HUDEP-2 (cell line): ENCODE measurements at regions not wholly inside any gene's neighbourhood (a gene's known extent, or its start where the extent isn't known, plus 50 kb on each side); places are given as distances from the start of the nearest gene placed in this dataset.
"Not testable (repeated sequence)": the region's sequence is repeated elsewhere in the genome, so short reads cannot be mapped to it uniquely, and the experiment has no call there.

Source experiments
- DNase-seq, 76 experiments: peaks; one replicate each; lab custom pipeline; 2025; ENCODE audit not compliant: unreplicated experiment in 76 of 76; lab: John Stamatoyannopoulos, UW

DNA sequence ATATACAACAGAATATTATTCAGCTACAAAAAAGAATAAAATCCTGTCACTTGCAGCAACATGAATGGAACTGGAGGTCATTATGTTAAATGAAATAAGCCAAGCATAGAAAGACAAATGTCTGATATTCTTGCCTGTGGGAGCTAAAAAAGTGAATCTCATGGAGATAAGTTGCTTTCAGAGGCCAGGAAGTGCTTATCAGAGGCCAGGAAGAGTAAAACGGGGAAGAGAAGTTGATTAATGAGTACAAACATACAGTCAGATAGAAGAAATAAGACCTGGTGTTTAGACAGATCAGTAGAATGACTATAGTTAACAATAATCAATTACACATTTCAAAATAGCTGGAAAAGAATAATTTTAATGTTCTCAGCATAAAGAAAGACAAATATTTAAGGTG, 54.4 kb upstream of the CPHXL start:
- no peak for DNase-seq

DNA sequence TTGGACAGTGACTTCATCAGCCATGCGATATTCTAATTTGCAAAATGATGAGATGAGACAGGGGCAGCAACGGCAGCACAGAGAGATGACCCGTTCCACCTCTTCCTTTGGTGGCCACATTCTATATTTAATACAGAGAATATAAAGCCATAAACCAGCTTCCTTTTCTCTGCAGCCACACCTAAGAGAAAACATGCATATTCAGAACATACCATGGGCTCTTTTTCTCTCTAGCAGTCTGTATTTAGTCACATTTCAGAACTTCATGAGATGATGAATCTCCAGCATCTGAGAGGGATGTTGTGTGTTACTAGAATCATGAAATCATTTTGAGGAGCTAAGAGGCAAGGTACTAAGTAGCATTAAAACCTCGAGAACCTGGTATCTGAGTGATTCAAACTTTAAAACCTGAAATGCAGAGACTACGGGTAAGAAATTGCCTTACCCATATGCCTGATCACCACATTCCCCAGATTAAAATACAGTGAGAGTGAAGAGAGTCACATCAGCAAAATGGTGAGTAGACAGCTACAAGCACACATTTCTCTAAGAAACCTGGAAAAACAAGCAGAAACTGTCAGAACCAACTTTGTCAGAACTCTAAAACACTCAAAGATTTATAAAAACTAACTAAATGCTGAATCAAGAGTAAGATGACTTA, 55.5 kb upstream of the CPHXL start:
- DNase-seq, result no peak

DNA sequence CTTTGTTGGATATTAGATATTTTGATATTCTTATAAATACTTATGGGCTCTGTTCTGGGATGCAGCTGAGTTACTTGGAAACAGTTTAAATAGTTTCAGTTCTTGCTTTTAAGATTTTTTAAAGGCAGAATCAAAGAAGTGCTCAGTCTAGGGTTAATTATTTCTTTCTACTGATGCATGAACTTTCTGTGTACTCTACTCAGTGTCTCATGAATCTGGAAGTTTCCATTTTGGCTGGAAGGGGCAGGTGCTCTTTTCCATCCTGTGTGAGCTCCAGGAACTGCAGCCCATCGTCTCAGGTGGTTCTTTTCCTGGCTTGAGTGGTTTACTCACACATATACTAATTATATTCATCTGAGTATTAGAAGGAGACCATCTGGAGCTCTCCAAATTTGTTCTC, 61.1 kb upstream of the CPHXL start:
- DNase-seq, result no peak

DNA sequence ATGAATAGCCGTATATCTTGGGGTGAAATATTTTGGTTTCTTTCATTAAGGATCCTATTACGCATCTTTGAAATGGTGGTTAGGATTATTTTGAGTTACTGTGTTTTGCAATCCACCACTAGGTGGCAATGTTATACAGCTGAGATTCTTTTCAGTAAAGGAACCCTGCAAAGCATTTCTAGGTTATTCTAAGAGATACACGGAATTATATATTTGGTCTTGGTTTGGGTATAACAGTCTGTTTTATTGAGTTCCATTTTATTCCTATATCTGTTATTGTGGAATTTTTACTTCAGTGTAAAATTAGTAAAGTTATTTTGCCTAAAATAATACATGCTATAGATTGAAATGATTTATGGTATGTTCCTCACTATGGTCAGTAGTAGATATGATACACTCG, 62.9 kb upstream of the CPHXL start:
- peak in 18 of 76 experiments; percentile 1 to 49 (median 19) for DNase-seq

DNA sequence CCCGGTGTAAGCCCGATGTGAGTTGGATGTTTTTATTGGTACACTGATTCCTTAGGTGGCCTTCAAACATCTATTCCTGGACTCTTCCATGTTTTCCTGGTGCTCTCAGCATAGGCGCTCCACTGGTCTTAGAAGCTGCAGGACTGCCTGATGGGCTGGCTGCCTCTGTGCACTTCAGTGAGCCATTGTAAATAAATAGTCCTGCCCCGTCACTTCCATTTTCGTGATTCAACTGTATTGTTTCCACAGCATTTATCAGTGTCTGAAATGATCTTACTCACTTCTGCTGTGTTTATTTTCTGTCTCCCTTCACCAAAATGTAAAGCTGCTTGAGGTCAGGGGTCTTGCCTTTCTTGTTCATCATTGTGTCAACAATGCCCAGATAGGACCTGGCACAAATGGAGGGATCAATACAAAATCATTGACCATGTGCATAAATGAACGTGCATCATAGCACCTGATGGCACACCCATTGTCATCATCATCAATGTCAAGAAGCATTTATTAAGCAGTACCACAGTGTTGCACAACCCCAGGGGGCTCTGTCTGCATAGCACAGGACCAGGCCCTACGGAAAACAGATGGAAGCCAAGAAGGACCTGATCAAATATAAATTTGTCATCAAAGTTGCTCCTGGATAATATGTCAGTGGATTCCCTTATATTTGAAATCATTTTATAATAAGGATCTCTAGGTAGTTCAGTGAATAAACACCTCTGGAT, 66.6 kb upstream of the CPHXL start:
- DNase-seq, result no peak

DNA sequence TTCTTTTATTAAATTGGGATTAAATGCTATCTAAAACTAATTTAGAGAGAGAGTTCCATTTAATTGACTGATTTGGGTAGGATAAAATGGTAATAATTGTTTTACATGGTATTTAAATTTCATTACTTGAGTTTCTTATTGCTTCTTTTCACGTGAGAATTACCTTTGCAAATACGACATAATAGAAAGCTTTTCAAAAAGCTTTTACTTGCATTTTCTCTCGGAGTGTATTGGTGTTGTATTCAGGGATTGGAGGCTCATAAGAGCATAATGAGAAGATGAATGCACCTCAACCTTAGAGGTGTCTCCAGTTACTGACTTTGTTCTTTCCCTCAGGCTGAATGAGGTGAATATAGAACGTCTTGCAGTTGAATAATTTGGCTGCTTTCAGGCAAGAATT, 67.4 kb upstream of the CPHXL start:
- DNase-seq, result no peak

DNA sequence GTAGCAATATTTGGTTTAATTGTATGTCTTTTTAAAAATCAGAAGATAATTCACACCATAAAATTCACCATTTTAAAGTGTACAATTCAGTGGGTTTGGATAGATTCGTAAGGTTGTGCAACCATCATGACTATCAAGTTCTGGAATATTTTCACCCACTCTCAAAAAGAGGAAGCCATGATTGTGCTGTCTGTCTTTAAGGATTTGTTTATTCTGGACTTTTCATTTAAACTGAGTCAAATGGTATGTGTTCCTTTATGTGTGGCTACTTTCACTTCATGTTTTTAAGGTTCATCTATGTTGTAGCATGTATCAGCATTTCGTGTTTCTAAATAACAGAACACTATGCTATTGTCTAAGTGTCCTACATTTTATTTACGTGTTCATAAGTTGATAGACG, 68.1 kb upstream of the CPHXL start:
- no peak for DNase-seq

DNA sequence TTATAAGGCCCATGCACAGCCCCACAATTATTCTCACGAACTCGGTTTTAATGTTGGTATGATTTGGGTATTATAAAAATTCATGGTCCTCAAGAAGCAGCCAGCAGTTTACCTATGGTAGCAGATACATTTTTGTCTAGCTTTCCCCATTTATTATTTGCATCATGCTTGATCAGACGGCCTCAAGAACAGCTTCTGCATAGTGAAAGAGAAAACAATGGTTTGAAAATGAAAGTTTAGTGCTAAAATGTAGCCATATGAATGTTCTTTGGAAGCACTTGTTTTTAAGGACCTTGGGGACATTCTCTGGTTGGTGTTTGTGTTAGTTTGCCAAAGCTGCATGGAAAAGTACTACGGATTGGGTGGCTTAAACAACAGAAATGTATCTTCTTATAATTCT, 72.4 kb upstream of the CPHXL start:
- no peak for DNase-seq

- DNase-seq, result no peak
Measured at GRCh38 chr16:75801307-75801706, 75.0 kb upstream of the CPHXL start.

DNA sequence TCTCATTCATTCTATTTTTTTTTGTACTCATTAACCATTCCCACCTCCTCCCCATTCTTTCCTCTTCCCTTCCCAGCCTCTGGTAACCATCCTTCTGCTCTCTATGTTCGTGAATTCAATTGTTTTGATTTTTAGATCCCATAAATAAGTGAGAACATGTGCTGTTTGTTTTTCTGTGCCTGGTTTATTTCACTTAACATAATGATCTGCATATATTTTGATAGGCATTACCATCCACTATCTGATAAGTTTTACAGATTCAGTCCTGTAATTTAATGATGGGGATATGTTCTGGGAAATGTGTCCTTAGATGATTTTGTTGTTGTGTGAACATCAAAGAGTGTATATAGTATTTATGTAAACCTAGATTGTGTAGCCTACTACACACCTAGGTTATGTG, 77.5 kb upstream of the CPHXL start:
- DNase-seq, result no peak

- no peak for DNase-seq
Measured at GRCh38 chr16:75804368-75804767, 78.1 kb upstream of the CPHXL start.

- DNase-seq, result no peak
Measured at GRCh38 chr16:75805946-75806345, 79.7 kb upstream of the CPHXL start.

- no peak for DNase-seq
Measured at GRCh38 chr16:75806487-75806886, 80.2 kb upstream of the CPHXL start.

DNA sequence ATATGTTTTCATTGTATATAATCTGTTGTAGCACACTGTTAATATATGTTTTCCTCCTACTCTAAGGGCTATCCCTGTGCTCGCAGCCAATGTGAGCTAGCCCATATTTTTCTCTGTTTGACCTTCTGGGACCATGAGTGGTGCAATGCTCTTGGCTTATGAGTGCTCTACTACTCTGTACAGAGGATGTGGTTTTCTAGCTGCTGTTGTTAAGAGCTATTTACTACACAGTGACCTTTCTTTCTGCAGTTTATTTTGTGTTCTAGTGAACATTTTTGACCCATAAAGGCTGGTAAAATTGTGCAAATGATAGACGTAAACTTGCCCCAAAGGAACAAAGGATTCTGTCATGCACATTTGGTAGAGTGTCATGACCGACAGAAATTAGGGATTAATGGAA, 84.1 kb upstream of the CPHXL start:
- DNase-seq, result no peak

- DNase-seq, result no peak
Measured at GRCh38 chr16:75811020-75811634, 84.8 kb upstream of the CPHXL start.

DNA sequence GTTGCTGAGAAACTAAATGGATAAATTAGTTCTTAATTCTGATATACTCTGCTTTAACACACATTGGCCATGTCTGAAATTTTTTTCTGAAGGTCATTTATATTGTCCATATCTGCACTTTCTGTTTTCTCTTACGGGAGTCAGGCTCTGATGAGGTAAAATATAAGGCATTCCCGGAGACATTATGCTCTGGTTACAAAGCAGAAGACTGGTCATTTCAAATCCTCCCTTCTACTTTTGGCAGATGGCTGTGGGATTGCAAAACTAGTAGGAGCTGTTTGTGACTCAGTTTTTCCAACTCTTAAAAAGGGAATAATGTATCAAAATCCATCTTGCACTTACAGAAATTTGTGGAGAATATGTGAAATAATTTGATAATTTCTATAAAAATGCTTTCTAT, 92.2 kb upstream of the CPHXL start:
- no peak for DNase-seq

DNA sequence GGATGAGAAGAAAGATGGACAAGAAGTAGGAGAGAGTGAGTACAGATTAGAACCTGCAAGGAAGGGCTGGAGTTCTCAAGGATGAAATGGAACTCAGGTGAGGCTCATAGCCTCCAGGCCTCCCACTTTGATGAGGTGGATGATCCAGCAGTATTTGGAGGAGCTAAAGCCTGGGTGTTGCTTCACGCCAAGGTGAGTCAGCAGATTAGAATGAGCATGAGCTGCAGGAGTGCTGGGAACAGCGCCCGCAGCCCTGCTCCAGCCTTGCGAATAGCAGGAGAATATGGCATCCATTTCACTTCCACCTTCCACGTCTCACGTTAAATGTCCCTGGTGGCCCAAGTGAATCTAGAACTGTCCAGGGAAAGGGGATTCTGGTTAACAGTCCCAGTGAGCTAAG, 94.4 kb upstream of the CPHXL start:
- DNase-seq, result no peak

DNA sequence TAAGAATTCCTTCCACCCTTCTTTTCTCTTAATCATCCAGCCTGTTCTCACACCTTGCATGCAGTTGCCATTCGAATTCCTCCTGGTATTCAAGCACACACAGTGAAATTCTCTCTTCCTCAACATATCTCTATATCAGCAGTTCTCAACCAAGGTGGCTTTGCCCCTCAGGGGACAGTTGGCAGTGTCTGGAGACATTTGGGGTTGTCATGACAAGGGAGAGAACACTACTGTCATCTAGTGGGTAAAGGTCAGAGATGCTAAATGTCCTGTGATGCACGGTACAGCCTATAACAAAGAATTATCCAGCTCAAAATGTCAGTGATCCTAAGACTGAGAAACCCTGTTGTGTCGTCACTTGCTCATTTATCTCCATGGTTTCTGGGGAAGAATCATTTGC, 94.8 kb upstream of the CPHXL start:
- DNase-seq, result no peak

DNA sequence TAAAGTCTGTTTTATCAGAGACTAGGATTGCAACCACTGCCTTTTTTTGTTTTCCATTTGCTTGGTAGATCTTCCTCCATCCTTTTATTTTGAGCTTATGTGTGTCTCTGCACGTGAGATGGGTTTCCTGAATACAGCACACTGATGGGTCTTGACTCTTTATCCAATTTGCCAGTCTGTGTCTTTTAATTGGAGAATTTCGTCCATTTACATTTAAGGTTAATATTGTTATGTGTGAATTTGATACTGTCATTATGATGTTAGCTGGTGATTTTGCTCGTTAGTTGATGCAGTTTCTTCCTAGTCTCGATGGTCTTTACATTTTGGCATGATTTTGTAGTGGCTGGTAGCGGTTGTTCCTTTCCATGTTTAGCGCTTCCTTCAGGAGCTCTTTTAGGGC, 99.5 kb upstream of the CPHXL start:
- not testable (repeated sequence) for DNase-seq

GRCh38 chr16:75827372-75828038, 101.2 kb upstream of the CPHXL start:
- not testable (repeated sequence) for DNase-seq

- DNase-seq, result not testable (repeated sequence)
Measured at GRCh38 chr16:75833385-75833784, 107.1 kb upstream of the CPHXL start.
